Endothelial cell of umbilical vein (primary cell): ENCODE measurements at regions not wholly inside any gene's neighbourhood (a gene's known extent, or its start where the extent isn't known, plus 50 kb on each side); places are given as distances from the start of the nearest gene placed in this dataset.

Source experiments
- TF ChIP-seq, protein P1 (sequence below), 2 donors: IDR thresholded peaks; 1 replicate in 1 of 2; 2 replicates in 1 of 2; pipeline ENCODE4 v1.5.1; 2011; ENCODE audit warnings: low read length in 2 of 2, mild to moderate bottlenecking in 2 of 2, moderate library complexity in 2 of 2, control low read depth in 1 of 2, inconsistent platforms in 1 of 2, low read depth in 1 of 2; ENCODE audit not compliant: insufficient read depth in 1 of 2; ENCODE audit errors: extremely low read depth in 1 of 2
- TF ChIP-seq, protein P2 (sequence below): IDR thresholded peaks from 2 replicates; pipeline ENCODE4 v1.6.1; 2011; ENCODE audit not compliant: insufficient read depth, insufficient read length

DNA sequence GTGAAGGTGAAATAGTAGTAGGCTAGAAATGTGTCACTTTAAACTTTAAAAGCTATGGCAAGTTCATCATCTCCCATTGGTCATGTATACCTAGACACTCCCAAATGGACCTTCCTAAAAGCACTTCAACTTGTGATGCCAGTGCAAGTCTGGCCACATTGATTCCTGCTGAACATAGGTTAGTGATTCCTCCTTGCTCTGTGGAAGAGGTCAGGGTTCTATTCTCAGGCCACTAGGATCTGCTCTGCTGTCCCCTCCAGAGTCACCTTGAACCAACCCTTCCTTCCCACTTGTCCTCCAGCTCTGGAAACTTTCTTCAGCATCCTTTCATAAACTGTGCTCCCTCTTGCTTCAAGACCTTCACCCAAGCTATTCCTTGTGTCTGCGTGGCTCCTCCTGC is 301.7 kb downstream of the RPLP1 start:
- TF ChIP-seq, protein P1, sequence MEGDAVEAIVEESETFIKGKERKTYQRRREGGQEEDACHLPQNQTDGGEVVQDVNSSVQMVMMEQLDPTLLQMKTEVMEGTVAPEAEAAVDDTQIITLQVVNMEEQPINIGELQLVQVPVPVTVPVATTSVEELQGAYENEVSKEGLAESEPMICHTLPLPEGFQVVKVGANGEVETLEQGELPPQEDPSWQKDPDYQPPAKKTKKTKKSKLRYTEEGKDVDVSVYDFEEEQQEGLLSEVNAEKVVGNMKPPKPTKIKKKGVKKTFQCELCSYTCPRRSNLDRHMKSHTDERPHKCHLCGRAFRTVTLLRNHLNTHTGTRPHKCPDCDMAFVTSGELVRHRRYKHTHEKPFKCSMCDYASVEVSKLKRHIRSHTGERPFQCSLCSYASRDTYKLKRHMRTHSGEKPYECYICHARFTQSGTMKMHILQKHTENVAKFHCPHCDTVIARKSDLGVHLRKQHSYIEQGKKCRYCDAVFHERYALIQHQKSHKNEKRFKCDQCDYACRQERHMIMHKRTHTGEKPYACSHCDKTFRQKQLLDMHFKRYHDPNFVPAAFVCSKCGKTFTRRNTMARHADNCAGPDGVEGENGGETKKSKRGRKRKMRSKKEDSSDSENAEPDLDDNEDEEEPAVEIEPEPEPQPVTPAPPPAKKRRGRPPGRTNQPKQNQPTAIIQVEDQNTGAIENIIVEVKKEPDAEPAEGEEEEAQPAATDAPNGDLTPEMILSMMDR (IDR thresholded peaks at IDR 0.05; ENCODE audit: extremely low read depth in 1 of 2, insufficient read depth in 1 of 2, low read depth in 1 of 2, low read length in 2 of 2) = no peak
- TF ChIP-seq, protein P2, sequence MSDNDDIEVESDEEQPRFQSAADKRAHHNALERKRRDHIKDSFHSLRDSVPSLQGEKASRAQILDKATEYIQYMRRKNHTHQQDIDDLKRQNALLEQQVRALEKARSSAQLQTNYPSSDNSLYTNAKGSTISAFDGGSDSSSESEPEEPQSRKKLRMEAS = no peak
